HCT116 (cell line): ENCODE measurements at regions not wholly inside any gene's neighbourhood (a gene's known extent, or its start where the extent isn't known, plus 50 kb on each side); places are given as distances from the start of the nearest gene placed in this dataset.

ENCODE experiments used
- ATAC-seq: fragments of 200-7000 bp; cut with Tn5 transposase; 2 replicates; pipeline ENCODE4 v1.9.1; 2020; ENCODE audit warnings: mild to moderate bottlenecking, moderate library complexity
- BruUV-seq: library from RNA; stranded (reverse); fragments of 400-500 nt; replicated peaks from 2 replicates; lab custom pipeline; 2021; lab: Mats Ljungman, UMichigan
- CTCF ChIA-PET: fragments of 300-600 bp; sonication (Branson Sonifier 250); formaldehyde crosslinking; loops from one replicate; lab custom pipeline; 2021; ENCODE audit warnings: antibody characterized with exemption; lab: Charles Lee
- POLR2A ChIA-PET: fragments of 300-600, 350-600 bp; sonication (Branson Sonifier 250); formaldehyde crosslinking; loops from one replicate; lab custom pipeline; 2021; ENCODE audit warnings: antibody characterized with exemption; lab: Charles Lee
- RAD21 ChIA-PET, 2 experiments: fragments of 300-600 bp; sonication (Branson Sonifier 250); formaldehyde crosslinking; loops; one replicate each; lab custom pipeline; 2023; ENCODE audit warnings: low total read pairs in 2 of 2; ENCODE audit not compliant: uncharacterized antibody in 2 of 2, unreplicated experiment in 2 of 2, low non-redundant PET in 1 of 2; lab: Charles Lee
- DNase-seq: peaks from one replicate; pipeline ENCODE4 v3.0.0-alpha.2; 2010; ENCODE audit warnings: low read depth, low spot score
- H2AFZ ChIP-seq: fragments of 200-600 bp; shearing (Covaris generic), sonication (generic); 2 replicates; pipeline ENCODE4 v1.6.1; 2017; ENCODE audit warnings: low read depth, mixed run types, mixed read lengths, antibody characterized with exemption, low read length; ENCODE audit not compliant: poor library complexity, severe bottlenecking
- H3K27ac ChIP-seq: 2 replicates; pipeline ENCODE4 v1.5.1; 2012; ENCODE audit warnings: low read depth, low read length
- H3K27me3 ChIP-seq: fragments of 200-600 bp; sonication (generic); 2 replicates; pipeline ENCODE4 v1.6.1; 2016; ENCODE audit warnings: mixed run types, low read length, mixed read lengths; ENCODE audit not compliant: insufficient read depth
- H3K36me3 ChIP-seq, 2 experiments: fragments of 200-500 bp in 1 of 2; fragments of 200-600 bp in 1 of 2; sonication (Bioruptor generic) in 1 of 2; sonication (generic) in 1 of 2; 2 replicates each; pipeline versions ENCODE4 v1.5.1 to v1.6.1; 2014 to 2016; ENCODE audit warnings: low read length in 2 of 2, inconsistent platforms in 1 of 2, mixed read lengths in 1 of 2, mixed run types in 1 of 2; ENCODE audit not compliant: insufficient read depth in 2 of 2, control insufficient read depth in 1 of 2
- H3K4me1 ChIP-seq, 2 experiments: fragments of 200-600 bp in 1 of 2; sonication (generic) in 1 of 2; 2 replicates each; pipeline versions ENCODE4 v1.5.1 to v1.6.1; 2012 to 2017; ENCODE audit warnings: low read length in 2 of 2, inconsistent platforms in 1 of 2, mild to moderate bottlenecking in 1 of 2, mixed read lengths in 1 of 2, mixed run types in 1 of 2, moderate library complexity in 1 of 2; ENCODE audit not compliant: insufficient read depth in 2 of 2, control insufficient read depth in 1 of 2
- H3K4me2 ChIP-seq: fragments of 200-600 bp; sonication (generic); 2 replicates; pipeline ENCODE4 v1.6.1; 2017; ENCODE audit warnings: mixed run types, low read length, mixed read lengths
- H3K4me3 ChIP-seq, 2 experiments: fragments of 200-600 bp in 1 of 2; sonication (generic) in 1 of 2; replicated peaks in 1 of 2; 2 replicates each; pipeline ENCODE4 v1.5.1; 2011 to 2016; ENCODE audit warnings: low read length in 2 of 2, control low read depth in 1 of 2, low read depth in 1 of 2, mild to moderate bottlenecking in 1 of 2, mixed read lengths in 1 of 2, mixed run types in 1 of 2
- H3K79me2 ChIP-seq: fragments of 200-600 bp; sonication (generic); 2 replicates; pipeline ENCODE4 v1.6.1; 2017; ENCODE audit warnings: mild to moderate bottlenecking, mixed run types, low read length, moderate library complexity, mixed read lengths; ENCODE audit not compliant: insufficient read depth
- H3K9ac ChIP-seq: fragments of 200-600 bp; sonication (generic); 2 replicates; pipeline ENCODE4 v1.6.1; 2016; ENCODE audit warnings: low read length, mixed read lengths
- H3K9me2 ChIP-seq: fragments of 200-600 bp; sonication (generic), shearing (Covaris generic); 2 replicates; pipeline ENCODE4 v1.6.1; 2017; ENCODE audit warnings: mixed run types, mild to moderate bottlenecking, moderate library complexity; ENCODE audit not compliant: insufficient read depth
- H3K9me3 ChIP-seq, 2 experiments: fragments of 200-500 bp in 1 of 2; fragments of 200-600 bp in 1 of 2; sonication (Bioruptor generic) in 1 of 2; sonication (generic) in 1 of 2; 2 replicates each; pipeline ENCODE4 v1.6.1; 2014 to 2017; ENCODE audit warnings: low read length in 2 of 2, mixed read lengths in 2 of 2, inconsistent platforms in 1 of 2, low read depth in 1 of 2, mild to moderate bottlenecking in 1 of 2, mixed run types in 1 of 2, moderate library complexity in 1 of 2; ENCODE audit not compliant: control insufficient read depth in 1 of 2, insufficient read depth in 1 of 2
- H4K20me1 ChIP-seq: fragments of 200-600 bp; sonication (generic), shearing (Covaris generic); 2 replicates; pipeline ENCODE4 v1.6.1; 2017; ENCODE audit warnings: mixed run types, mild to moderate bottlenecking, moderate library complexity; ENCODE audit not compliant: insufficient read depth
- CBX3 ChIP-seq: IDR thresholded peaks from 2 replicates; pipeline ENCODE4 v1.6.1; 2012; ENCODE audit warnings: low read depth
- ELF1 ChIP-seq: IDR thresholded peaks from 2 replicates; pipeline ENCODE4 v1.6.1; 2012; ENCODE audit warnings: low read depth, borderline replicate concordance
- EZH2phosphoT487 ChIP-seq: fragments of 200-600 bp; IDR thresholded peaks from 2 replicates; pipeline ENCODE4 v1.6.1; 2018; ENCODE audit warnings: antibody characterized with exemption, borderline replicate concordance
- POLR2A ChIP-seq: IDR thresholded peaks from 2 replicates; pipeline ENCODE4 v1.7.0; 2011; ENCODE audit warnings: borderline replicate concordance; ENCODE audit not compliant: insufficient read depth, insufficient read length; ENCODE audit errors: extremely low read depth
- SP1 ChIP-seq: IDR thresholded peaks from 2 replicates; pipeline ENCODE4 v1.6.1; 2012; ENCODE audit warnings: low read depth
- SRF ChIP-seq: IDR thresholded peaks from 2 replicates; pipeline ENCODE4 v1.6.1; 2012; ENCODE audit warnings: low read depth
- TCF7L2 ChIP-seq: IDR thresholded peaks from 2 replicates; pipeline ENCODE4 v1.7.0; 2011; ENCODE audit warnings: borderline replicate concordance, inconsistent platforms; ENCODE audit not compliant: insufficient read depth, insufficient read length; ENCODE audit errors: extremely low read depth
- YY1 ChIP-seq: IDR thresholded peaks from 2 replicates; pipeline ENCODE4 v1.6.1; 2011; ENCODE audit warnings: low read length, low read depth, moderate library complexity, mild to moderate bottlenecking; ENCODE audit not compliant: insufficient replicate concordance; ENCODE audit errors: extremely low read depth
- ZFX ChIP-seq: fragments of 450-650 bp; IDR thresholded peaks from 2 replicates; pipeline ENCODE4 v1.6.1; 2017
- ZNF274 ChIP-seq: fragments of 200-500 bp; sonication (Bioruptor generic); IDR thresholded peaks from 2 replicates; pipeline ENCODE4 v1.6.1; 2014; ENCODE audit warnings: mild to moderate bottlenecking, low read depth, low read length, inconsistent platforms
- intact Hi-C: fragments of 100-400 bp; cut with micrococcal nuclease; formaldehyde crosslinking; loops from 2 replicates; pipeline ENCODE4 v1.10.0; 2022
- TF ChIP-seq, protein P1 (sequence below), 3 experiments: fragments of 200-600 bp in 1 of 3; sonication (generic) in 1 of 3; IDR thresholded peaks in 2 of 3; conservative IDR thresholded peaks in 1 of 3; 2 replicates each; pipeline ENCODE4 v1.5.1; 2012 to 2017; ENCODE audit warnings: low read depth in 2 of 3, low read length in 2 of 3, antibody characterized with exemption in 1 of 3, borderline replicate concordance in 1 of 3, control low read depth in 1 of 3, mild to moderate bottlenecking in 1 of 3, mixed read lengths in 1 of 3, mixed run types in 1 of 3, moderate library complexity in 1 of 3; ENCODE audit not compliant: insufficient read depth in 1 of 3
- TF ChIP-seq, protein P2 (sequence below): IDR thresholded peaks from 2 replicates; pipeline ENCODE4 v1.6.1; 2011; ENCODE audit warnings: mild to moderate bottlenecking, low read length, moderate library complexity; ENCODE audit not compliant: insufficient replicate concordance; ENCODE audit errors: extremely low read depth
- TF ChIP-seq, protein P3 (sequence below): IDR thresholded peaks from 2 replicates; pipeline ENCODE4 v1.6.1; 2012
- TF ChIP-seq, protein P4 (sequence below): IDR thresholded peaks from 2 replicates; pipeline ENCODE4 v1.6.1; 2012; ENCODE audit warnings: low read depth

DNA sequence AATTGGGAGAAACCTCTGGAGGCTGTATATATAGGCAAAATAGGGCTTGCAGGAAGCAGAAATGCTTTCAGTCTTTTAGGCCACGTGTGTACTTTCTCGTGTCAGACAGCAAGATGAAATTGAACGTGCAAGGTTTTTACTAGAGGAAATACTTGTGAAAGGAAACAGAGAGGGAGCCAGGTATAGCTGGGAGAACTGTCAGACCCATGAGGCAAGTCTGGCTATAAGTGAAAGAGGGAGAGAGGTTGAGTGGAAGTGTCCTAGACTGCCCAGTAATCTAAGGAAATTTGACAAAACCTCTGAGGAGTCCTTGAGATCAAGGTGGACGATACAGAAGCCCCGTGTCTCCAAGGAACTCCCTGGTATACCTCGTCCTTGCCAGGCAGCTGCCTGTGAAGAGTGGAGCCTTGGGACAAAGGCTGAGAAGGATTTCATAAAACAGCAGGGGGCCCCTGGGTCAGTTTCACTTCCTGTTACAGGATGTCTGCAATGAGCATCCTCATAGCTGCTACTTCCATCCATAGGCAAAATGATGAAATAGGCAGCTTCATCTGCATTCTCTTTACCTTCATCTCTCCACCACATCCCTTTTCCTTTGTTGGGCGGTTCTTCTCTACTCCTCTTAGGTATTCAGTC, 114.4 kb upstream of the MAP3K7 start (continued):
- TF ChIP-seq, protein P1, sequence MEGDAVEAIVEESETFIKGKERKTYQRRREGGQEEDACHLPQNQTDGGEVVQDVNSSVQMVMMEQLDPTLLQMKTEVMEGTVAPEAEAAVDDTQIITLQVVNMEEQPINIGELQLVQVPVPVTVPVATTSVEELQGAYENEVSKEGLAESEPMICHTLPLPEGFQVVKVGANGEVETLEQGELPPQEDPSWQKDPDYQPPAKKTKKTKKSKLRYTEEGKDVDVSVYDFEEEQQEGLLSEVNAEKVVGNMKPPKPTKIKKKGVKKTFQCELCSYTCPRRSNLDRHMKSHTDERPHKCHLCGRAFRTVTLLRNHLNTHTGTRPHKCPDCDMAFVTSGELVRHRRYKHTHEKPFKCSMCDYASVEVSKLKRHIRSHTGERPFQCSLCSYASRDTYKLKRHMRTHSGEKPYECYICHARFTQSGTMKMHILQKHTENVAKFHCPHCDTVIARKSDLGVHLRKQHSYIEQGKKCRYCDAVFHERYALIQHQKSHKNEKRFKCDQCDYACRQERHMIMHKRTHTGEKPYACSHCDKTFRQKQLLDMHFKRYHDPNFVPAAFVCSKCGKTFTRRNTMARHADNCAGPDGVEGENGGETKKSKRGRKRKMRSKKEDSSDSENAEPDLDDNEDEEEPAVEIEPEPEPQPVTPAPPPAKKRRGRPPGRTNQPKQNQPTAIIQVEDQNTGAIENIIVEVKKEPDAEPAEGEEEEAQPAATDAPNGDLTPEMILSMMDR (IDR thresholded peaks at IDR 0.05 in 2 of 3, conservative IDR thresholded peaks at IDR 0.05 in 1 of 3; ENCODE audit: borderline replicate concordance in 1 of 3, insufficient read depth in 1 of 3, low read depth in 2 of 3, low read length in 2 of 3): no peak
- TF ChIP-seq ZNF274 (no peak), YY1 (no peak), SP1 (no peak), CBX3 (no peak), EZH2phosphoT487 (no peak)
- TF ChIP-seq, protein P2, sequence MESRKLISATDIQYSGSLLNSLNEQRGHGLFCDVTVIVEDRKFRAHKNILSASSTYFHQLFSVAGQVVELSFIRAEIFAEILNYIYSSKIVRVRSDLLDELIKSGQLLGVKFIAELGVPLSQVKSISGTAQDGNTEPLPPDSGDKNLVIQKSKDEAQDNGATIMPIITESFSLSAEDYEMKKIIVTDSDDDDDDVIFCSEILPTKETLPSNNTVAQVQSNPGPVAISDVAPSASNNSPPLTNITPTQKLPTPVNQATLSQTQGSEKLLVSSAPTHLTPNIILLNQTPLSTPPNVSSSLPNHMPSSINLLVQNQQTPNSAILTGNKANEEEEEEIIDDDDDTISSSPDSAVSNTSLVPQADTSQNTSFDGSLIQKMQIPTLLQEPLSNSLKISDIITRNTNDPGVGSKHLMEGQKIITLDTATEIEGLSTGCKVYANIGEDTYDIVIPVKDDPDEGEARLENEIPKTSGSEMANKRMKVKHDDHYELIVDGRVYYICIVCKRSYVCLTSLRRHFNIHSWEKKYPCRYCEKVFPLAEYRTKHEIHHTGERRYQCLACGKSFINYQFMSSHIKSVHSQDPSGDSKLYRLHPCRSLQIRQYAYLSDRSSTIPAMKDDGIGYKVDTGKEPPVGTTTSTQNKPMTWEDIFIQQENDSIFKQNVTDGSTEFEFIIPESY: no peak
- TF ChIP-seq, protein P3, sequence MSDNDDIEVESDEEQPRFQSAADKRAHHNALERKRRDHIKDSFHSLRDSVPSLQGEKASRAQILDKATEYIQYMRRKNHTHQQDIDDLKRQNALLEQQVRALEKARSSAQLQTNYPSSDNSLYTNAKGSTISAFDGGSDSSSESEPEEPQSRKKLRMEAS: no peak

DNA sequence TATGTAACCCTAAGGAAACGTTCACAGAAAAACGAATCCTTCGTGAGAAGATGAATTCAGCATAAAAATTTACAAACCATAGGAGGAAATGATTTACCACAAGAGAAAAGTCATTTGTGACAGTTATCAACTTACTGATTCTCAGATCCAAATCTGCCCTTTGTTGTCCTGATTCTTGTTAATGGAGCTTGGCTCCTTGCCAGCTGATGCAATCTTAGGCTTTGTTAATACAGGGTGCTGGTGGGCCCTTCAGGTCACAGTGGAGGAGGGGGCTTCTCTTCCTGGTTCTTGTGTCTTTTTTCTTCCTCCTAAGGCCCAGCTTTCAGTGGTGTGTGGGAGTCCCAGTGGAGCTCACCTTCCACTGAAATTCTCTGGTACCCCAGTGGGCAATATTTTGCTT, 108.4 kb upstream of the MAP3K7 start:
- POLR2A ChIA-PET: no interaction called here
- Histone ChIP-seq H3K4me3 (no peak overlapping the region), H3K79me2 (no peaks in the 10 kb centered on the region), H3K4me1 (no peaks in the 10 kb centered on the region), H3K27me3 (peaks cover 13% of the 10 kb centered on the region), H4K20me1 (no peaks in the 10 kb centered on the region), H3K9me2 (no peaks in the 10 kb centered on the region), H3K9ac (no peak overlapping the region), H3K27ac (no peak overlapping the region), H3K9me3 (no peaks in the 10 kb centered on the region), H3K36me3 (no peaks in the 10 kb centered on the region), H2AFZ (no peak overlapping the region), H3K4me2 (no peak overlapping the region)
- RAD21 ChIA-PET: no interaction called here
- DNase-seq: no peak
- ATAC-seq: no peak
- BruUV-seq: no TSS peak
- CTCF ChIA-PET: no interaction called here
- intact Hi-C loops: no loop called here
- no peak for TF ChIP-seq POLR2A
- TF ChIP-seq TCF7L2: no peak
- TF ChIP-seq SRF: no peak
- TF ChIP-seq, protein P1 (IDR thresholded peaks at IDR 0.05 in 2 of 3, conservative IDR thresholded peaks at IDR 0.05 in 1 of 3; ENCODE audit: borderline replicate concordance in 1 of 3, insufficient read depth in 1 of 3, low read depth in 2 of 3, low read length in 2 of 3): no peak
- TF ChIP-seq, protein P4, sequence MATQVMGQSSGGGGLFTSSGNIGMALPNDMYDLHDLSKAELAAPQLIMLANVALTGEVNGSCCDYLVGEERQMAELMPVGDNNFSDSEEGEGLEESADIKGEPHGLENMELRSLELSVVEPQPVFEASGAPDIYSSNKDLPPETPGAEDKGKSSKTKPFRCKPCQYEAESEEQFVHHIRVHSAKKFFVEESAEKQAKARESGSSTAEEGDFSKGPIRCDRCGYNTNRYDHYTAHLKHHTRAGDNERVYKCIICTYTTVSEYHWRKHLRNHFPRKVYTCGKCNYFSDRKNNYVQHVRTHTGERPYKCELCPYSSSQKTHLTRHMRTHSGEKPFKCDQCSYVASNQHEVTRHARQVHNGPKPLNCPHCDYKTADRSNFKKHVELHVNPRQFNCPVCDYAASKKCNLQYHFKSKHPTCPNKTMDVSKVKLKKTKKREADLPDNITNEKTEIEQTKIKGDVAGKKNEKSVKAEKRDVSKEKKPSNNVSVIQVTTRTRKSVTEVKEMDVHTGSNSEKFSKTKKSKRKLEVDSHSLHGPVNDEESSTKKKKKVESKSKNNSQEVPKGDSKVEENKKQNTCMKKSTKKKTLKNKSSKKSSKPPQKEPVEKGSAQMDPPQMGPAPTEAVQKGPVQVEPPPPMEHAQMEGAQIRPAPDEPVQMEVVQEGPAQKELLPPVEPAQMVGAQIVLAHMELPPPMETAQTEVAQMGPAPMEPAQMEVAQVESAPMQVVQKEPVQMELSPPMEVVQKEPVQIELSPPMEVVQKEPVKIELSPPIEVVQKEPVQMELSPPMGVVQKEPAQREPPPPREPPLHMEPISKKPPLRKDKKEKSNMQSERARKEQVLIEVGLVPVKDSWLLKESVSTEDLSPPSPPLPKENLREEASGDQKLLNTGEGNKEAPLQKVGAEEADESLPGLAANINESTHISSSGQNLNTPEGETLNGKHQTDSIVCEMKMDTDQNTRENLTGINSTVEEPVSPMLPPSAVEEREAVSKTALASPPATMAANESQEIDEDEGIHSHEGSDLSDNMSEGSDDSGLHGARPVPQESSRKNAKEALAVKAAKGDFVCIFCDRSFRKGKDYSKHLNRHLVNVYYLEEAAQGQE: no peak
- TF ChIP-seq ZFX: no peak
- no peak for TF ChIP-seq ELF1
- no peak for TF ChIP-seq SP1
